ENCODE measurements at regions not wholly inside any gene's neighbourhood (a gene's known extent, or its start where the extent isn't known, plus 50 kb on each side); places are given as distances from the start of the nearest gene placed in this dataset.

DNA sequence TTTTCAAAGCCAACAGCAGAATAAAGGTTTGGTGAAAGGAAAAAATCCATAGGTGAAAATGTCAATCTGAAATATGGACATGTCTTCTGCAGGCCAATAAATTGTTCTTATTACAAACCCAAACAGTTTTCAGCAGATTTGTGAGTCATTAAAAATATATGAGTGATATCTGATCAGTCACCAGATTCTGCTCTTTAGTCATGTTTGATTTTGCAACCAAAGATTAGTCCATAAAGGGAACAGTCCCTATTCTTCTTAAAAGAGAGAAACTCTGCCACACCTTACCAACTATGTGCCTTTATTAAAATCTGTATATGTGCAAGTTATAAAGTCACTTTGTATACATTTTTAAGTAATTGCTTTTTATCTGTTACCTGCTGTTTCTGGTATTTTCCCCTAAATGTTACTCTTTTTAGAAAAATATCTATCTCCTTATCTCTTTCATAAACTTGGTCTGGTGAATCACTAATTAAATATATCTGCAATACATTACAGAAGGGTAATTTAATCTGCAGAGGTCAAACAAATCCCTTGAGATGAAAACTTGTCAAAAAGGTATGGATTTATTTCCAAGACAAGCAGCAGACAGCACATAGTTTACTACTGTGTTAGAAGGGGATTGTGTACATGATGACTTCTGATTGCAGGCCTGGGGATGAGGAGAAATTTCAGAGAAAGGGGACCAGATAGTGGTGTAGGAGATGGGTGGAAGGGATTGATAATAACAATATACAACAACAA, 322.9 kb upstream of the NWD2 start:
- no peak for TF ChIP-seq CTCF (IDR thresholded peaks at IDR 0.05)
- TF ChIP-seq POLR2A (IDR thresholded peaks at IDR 0.05) = no peak
